OCI-M1 (cell line): ENCODE measurements at regions not wholly inside any gene's neighbourhood (a gene's known extent, or its start where the extent isn't known, plus 50 kb on each side); places are given as distances from the start of the nearest gene placed in this dataset.
"Not testable (repeated sequence)": the region's sequence is repeated elsewhere in the genome, so short reads cannot be mapped to it uniquely, and the experiment has no call there.

Experiments
- DNase-seq: peaks from one replicate; lab custom pipeline; 2025; lab: John Stamatoyannopoulos, UW

DNA sequence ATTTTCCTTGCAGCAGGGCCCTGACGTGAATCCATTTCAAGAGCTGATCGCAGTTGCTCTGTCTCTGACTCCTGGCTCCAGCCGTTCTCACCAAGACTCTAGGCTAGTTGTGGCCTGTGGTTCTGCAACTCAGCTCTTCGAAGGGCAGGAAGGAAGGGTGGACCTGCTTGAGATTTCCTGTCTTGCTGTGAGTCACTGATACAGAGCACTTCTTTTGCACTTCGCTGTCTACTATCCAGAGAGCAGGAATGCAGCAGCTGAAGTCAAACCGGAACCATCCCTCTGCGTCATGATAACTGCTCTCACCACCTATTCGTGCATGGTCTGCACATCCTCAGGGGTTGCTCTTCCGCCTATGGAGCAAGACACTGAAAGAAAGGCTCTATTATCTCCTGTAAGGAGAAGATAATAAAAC, 59.7 kb downstream of the RAP2B start:
- DNase-seq = peak; percentile 74

DNA sequence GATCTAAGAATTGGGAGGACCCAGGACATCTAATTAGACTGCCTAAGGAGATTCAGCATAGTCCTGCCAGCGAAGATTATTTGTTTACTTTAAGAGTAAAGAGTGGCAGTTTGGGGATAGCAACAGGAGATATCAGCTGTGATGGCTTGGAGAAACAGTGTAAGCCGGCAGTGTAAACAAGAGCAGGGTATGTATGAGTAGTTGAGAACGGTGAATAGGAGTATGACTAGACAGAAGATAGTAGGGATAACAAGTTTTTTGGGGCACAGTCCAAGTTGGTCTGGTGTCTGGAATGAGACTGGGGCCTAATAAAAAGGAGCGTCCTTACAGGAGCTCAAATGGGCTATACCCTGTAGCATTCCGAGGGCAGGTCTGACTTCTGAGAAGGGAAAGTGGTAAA, 64.9 kb downstream of the RAP2B start:
- DNase-seq = not testable (repeated sequence)

DNA sequence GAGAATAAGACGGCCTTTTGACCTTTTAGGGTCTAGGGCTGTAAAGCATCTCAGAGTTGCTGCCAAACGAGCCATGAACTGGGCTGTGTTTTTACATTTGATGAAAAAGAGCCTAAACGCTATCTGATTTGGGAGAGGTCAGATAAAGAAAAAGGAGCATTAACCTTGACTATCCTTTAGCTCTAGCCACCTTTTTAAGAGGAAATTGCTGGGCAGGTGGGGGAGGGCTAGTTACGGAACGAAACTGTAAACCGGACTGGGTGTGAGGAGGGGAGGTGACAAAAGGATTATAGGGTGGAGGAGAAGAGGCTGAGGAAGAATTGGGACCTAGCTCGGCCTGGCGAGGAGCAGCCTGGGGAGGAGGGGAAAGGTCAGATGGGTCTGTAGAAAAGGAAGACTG, 68.4 kb downstream of the RAP2B start:
- DNase-seq = not testable (repeated sequence)

DNA sequence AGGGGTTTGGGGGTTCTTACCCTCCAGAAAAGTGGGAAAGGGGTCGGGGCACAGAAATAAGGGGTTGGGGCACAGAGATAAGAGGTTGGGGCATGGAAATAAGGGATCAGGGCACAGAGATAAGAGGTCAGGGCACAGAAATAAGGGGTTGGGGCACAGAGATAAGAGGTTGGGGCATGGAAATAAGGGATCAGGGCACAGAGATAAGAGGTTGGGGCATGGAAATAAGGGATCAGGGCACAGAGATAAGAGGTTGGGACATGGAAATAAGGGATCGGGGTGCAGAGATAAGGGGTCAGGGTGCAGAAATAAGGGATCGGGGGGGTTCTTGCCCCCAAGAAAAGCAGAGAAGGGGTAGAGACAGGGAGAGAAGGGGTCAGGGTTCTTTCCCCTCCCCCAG, 69.2 kb downstream of the RAP2B start:
- DNase-seq = not testable (repeated sequence)

DNA sequence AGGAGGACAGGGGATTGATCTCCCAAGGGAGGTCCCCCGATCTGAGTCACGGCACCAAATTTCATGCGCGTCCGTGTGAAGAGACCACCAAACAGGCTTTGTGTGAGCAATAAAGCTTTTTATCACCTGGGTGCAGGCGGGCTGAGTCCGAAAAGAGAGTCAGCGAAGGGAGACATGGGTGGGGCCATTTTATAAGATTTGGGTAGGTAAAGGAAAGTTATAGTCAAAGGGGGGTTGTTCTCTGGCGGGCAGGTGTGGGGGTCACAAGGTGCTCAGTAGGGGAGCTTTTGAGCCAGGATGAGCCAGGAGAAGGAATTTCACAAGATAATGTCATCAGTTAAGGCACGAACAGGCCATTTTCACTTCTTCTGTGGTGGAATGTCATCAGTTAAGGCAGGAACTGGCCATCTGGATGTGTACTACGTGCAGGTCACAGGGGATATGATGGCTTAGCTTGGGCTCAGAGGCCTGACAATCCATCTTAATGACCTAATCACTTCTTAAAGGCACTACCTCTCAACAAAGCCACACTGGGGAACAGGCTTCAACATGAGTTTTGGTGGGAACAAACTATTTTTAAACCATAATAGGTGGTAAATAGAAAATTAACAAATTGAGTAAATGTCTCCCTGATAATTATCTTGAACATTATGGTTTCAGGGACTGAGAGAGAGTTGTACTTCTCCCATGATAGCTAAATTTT, 70.2 kb downstream of the RAP2B start:
- not testable (repeated sequence) for DNase-seq

DNA sequence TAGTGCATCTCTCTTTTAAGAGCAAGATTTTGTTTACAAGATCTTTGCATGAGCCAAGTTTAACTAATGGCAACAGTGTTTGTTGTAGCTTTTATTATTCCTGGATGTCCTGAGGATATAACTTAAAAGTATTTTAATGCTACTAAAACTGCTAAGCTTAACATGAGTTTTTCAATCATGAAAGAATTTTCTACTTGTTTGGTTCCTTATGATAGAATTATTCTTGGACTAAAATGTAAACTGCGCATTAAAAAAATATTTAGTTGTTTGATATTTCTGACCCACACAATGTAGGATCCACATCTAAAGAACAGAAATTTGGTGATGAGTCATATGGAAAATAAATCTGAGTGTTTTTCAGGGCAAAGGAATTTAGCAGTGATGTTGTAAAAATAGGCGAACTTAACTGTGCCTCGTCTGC, 70.8 kb downstream of the RAP2B start:
- DNase-seq = no peak

DNA sequence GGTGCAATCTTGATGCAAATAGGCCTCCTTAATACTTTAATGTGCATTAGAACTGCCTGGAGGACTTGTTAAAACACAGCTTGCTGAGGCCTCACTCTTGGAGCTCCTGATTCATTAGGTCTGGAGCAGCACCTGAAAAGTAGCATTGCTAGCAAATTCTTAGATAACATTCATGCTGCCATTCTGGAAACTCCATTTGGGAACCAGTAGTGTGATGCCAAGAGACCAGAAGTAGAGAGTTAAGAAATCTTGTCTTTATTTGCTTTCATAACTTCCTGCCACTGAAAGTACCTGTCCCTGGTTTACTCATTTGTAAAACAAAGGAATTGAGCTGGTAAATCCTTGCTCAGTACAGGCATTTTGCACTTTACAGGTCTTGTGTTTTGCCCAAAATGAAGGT, 72.0 kb downstream of the RAP2B start:
- DNase-seq = no peak

DNA sequence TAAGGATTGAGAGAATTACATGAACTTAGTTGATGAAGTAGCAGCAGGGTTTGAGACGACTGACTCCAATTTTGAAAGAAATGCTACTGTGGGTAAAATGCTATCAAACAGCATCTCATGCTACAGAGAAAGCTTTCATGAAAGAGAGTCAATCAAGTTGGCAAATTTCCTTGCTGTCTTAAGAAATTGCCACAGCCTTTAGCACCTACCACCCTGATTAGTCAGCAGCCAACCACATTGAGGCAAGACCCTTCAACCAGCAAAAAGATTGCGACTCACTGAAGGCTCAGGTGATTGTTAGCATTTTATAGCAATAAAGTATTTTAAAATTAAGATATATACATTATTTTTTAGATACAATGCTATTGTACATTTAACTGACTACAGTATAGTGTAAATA, 80.9 kb downstream of the RAP2B start:
- DNase-seq = no peak

DNA sequence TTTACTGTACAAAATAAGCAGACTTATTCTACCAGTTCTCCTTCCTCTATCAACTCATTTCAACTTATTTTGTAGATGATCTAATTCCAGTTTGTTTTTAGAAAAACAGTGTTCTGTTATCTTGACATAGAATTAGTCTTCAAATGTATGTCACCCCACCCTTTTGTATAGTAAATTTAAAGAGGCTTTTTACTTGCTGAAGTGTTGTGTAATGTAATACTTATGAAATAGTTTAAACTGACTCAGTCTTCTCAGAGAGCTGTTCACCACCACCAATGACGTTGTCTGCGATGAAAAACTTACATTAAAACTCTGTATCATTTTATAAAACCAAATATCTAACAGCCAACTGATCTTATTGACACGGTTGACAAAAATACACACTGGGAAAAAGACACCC, 82.9 kb downstream of the RAP2B start:
- no peak for DNase-seq

DNA sequence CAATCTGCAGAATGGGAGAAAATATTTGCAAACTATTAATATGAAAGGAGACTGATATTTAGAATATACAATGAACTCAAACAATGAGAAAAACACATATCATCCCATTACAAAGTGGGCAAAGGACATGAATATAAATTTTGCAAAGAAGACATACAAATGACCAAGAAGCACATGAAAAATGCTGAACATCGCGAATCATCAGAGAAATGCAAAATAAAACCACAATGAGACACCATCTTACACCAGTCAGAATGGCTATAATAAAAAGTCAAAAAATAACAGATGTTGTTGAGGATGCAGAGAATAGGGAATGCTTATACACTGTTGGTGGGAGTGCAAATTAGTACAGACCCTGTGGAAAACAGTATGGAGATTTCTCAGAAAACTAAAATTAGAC, 83.6 kb downstream of the RAP2B start:
- no peak for DNase-seq

DNA sequence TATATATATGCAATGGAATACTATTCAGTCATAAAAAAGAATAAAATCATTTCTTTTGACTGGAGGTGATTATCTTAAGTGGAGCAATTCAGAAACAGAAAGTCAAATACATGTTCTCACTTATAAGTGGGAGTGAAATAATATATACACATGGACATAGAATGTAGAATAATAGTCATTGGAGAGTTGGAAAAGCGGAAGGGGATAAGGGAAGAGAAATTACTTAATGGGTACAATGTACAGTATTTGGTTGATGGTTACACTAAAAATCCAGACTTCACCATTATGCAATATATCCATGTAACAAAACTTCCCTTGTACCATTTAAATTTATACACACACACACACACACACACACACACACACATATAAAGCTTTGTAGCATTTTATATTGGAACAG, 84.3 kb downstream of the RAP2B start:
- DNase-seq = no peak

DNA sequence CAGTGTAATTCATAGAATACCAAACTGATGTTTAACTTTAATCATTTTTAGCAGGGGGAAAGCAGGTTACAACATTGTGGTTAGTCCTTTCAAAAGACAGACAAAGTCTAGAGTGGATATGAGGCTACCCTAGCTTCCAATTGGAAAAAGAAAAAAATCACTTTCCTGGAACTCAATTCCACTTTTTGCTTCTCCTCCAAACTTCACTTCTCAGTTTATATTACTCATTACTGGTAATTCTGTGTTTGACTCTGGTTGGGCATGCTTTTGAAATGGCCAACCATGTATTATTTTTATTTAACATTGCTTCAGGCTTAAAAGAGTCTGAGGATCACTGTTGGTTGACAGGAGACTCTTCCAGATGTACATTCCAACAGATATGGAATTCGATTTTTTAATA, 84.8 kb downstream of the RAP2B start:
- DNase-seq = no peak

DNA sequence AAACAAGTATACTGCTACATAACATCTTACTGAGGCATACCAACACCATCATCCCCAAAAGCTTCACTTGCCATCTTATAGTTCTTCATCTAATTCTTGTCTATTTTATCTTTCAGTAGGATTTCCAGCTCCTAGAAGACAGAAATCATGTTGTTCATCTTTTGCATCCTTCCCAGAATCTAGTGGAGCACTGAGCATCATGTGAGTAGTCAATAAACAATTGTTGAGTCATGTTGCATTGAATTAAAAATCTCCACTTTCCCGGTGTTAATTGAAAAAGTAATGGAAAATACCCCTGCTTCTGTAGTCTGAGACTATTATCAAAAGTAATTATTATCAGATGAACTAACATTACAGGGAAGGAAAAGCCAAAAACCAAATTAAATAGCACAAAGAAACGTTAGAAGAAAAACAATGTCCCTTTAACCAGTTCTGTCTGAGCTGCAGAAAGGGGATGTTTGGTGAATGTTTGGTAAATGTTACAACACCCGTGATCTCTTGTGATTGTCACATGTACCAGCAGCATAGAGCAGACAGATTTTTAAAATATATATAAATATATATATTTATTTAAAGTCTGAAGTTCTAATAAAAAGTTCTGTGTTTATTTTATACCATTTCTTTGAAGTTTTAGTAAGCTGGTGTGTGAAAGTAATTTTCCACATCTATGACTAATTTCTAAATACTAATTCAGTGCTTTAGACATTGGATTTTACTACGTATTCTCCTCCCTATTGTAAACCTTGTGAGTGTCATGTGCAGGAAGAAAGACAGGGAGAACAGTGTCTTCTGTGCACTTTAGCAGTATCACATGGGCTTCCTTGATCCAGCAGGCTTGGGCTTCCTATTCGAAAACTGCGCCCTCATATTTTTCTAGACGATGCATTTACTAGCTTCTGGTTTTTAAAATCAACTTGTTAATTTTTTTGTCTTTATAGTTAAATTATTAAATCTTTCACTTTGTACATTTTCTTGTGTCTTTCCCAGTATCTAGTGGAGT, 85.6 kb downstream of the RAP2B start:
- no peak for DNase-seq

DNA sequence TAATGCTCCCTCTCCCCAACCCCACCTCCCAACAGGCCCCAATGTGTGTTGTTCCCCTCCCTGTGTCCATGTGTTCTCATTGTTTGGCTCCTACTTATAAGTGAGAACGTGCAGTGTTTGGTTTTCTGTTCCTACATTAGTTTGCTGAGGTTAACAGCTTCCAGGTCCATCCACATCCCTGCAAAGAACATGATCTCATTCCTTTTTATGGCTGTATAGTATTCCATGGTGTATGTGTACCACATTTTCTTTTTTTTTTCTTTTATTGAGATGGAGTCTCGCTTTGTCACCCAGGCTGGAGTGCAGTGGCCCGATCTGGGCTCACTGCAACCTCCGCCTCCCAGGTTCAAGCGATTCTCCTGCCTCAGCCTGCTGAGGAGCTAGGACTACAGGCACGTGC, 86.8 kb downstream of the RAP2B start:
- not testable (repeated sequence) for DNase-seq

DNA sequence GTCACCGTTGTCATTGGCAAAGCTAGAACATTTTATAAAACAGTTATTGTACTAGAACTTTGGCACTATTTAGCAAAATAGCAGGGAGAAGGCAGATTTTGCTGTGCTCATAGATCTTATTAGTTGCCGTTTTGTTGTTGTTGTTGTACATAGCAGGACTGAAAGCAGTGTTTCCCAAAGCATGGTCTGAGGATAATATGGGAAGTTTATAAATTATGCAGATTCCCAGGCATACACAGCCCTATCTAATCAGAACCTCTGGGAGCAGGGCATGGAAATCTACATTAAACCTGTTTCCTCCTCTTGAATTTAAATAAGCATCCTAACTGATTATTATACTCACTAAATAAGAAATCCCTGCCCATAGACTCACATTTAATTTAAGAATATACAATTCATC, 87.9 kb downstream of the RAP2B start:
- DNase-seq = no peak

DNA sequence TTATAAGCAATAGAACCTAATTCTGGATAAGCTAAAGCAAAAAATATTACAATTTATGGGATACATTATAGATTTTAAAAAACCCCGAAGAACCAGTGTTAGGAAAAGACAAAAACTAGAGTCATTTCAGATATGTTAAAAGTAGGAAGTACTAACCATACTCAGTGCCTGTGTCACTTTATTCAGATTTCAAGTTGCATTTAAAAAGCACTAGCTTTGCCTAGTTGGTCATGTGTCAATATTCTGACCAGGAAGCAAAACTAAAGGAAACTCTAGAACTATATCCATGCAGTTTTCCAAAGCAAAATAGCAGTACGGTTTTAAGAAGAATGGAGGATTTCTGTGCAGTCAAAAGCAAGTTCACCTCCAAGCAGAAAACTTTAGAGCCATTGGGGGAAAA, 88.4 kb downstream of the RAP2B start:
- no peak for DNase-seq

DNA sequence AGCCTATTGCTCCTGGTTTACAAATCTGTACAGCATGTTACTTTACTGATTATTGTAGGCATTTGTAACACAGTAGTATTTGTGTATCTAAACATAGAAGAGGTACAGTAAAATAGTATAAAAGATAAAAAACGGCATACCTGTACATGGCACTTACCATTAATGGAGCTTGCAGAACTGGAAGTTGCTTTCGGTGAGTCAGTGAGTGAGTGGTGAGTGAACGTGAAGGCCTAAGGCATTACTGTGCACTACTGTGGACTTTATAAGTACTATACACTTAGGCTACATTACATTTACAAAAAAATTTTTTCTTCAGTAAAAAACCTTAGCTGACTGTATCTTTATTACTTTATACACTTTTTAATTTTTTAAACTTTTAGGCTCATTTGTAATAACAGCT, 90.9 kb downstream of the RAP2B start:
- DNase-seq = no peak

DNA sequence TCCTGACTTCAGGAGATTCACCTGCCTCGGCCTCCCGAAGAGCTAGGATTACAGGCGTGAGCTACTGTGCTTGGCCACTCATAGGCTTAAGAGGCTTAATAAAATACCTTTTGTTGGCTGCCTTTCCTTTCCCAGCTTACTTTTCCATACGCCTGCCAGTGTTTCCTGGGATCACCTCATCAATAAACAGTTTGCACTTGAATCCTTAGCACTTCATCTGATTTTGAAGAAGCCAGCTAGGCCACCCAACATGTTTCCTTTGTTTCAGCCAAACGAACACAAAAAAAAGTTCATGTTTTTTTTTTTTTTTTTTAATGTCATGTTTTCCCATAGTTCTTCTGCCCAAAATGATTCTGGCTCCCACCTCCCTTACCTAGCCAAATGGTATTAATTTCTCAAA, 92.3 kb downstream of the RAP2B start:
- no peak for DNase-seq

DNA sequence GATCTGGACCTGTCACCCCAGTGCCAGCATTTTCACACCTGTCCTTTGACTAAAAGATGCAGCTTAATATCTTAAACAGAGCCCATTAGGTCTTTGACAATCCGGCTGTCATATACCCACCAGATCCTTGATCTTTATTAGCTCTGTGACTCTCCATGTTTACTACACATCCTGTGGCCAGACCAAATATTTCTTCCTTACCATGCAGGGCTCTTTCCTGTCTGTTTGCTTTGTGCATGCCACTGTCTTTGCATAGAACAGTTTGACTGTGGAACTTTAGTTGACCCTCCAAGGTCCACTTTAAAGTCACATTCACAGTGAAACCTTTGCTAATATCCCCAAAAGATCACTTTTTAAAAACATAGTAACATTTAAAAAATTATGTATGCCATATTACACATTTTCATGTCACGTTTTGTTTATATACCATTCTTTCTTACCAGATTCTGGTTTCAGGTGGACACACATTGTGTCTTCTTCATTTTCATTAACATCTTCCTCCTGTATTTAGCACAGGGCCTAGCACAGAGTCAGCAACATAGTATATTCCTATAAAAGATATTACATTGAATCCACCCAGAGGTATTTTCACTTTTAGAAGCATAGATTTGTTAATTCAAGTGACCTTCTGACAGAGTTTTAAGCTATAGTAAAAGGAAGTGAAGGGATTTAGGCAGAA, 95.8 kb downstream of the RAP2B start:
- DNase-seq = no peak

DNA sequence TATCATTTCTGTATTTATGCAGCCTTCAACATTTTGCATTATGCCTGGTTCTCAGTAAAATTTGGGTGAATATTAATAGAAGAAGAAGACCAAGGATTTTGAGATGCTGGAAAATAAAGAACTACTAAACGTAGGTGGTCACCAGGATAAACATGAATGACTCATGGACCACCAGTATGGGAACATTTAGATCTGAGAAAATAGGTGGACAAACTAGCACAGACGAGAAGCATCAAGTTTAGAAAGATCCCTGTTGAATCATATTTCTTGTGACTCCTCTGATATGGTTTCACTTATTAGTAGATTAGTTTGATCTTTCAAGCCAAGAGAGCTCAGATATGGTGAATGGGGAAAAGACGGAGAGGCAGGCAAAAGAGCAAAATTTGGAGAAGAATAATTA, 97.9 kb downstream of the RAP2B start:
- DNase-seq = no peak

DNA sequence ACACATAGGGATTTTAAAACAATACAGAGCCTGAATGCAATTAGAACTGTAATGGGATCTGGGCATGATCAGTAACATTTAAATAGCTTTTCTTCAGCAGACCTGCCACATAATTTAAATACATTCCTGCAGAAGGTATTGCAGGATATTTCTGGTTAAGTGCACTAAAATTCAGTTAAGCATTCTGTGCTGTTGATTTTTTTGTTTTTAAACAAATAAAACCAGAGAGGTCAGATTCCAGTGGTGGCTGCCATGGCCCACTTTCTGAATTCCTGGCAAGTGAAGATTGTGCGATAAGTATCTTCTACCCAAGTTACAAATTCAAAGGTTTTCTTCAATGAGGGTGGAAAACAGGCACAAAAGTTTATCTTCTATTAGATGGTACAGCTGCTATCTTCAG, 98.7 kb downstream of the RAP2B start:
- DNase-seq = no peak

DNA sequence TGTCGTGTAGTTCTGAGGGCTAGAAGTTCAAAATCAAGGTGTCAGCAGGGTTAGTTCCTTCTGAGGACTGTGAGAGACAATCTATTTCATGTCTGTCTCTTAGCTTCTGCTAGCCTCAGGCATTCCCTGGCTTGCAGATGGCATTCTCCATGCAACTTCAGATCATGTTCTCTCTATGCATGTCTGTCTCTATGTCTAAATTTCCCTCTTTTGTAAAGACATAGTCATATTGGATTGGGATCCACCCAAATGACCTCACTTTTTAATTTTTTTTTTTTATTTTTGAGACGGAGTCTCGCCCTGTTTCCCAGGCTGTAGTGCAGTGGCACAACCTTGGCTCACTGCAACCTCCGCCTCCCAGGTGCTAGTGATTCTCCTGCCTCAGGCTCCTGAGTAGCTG, 104.6 kb downstream of the RAP2B start:
- DNase-seq = no peak
